ENCODE measurements at regions not wholly inside any gene's neighbourhood (a gene's known extent, or its start where the extent isn't known, plus 50 kb on each side); places are given as distances from the start of the nearest gene placed in this dataset.
A peak's percentile ranks its signal among the peaks of the same experiment; 100 is the strongest.

- no peak for DNase-seq (ENCODE audit: low read depth)
Observed at GRCh38 chr4:96097040-96097607, 257.2 kb downstream of the PDHA2 start.

DNA sequence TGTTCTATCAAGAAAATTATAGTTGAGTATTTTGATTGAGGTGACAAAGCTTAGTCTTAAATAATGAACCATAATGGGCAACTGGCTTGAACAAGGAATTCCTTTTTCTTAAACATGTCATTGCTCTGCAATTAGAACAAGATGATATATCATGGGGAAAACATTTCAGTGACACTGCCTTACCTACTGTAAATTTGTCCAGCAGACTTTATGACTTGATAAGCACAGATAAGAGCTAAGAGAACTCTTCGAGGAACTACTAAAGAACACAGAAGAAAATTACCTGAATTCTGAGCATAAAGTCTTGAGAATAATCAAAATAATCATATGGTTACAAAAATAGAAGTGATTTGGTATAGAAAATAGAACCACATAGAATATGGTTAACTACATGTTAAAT lies 257.8 kb downstream of the PDHA2 start:
- no peak for DNase-seq (ENCODE audit: low read depth)

DNA sequence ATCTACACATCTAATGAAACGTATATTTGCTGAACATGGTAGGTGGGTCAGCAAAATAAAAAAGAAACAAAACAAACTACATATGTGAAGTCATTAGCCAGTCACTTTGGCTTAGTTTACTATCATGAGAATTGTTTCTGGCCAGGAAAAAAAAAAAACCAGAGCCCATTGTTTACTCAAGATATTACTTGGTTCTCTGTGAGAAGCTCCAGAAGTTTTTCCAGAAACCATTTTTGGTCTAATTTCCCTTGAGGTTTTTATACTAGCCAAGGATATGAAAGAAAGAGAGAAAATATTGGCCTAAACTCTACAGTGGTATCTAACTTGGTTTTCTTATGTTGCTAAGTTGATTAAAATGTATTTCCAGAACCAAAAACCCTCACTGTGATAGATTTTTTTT lies 259.1 kb downstream of the PDHA2 start:
- no peak for DNase-seq (ENCODE audit: low read depth)

DNA sequence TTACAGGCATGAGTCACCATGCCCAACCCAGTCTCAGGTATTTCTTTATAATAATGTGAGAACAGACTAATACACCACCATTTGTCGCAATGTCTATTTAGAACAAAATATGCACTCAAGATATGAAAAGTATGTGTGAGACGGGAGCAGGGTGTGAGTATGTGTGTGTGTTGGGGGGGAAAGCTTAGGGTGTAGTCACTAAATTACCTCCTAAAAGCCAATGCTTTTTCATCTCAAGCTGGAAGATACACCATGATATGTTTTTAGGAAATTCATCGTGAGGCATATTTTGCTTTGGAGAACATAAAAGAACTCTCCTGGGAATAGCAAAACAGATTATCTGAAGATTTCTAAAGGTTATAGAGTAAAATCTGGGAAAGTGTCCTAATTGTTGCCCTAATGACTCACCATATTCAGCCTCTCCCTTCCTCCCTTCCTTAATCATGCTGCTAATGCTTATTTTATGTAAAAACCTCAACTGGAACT lies 262.7 kb downstream of the PDHA2 start:
- no peak for DNase-seq (ENCODE audit: low read depth)

DNA sequence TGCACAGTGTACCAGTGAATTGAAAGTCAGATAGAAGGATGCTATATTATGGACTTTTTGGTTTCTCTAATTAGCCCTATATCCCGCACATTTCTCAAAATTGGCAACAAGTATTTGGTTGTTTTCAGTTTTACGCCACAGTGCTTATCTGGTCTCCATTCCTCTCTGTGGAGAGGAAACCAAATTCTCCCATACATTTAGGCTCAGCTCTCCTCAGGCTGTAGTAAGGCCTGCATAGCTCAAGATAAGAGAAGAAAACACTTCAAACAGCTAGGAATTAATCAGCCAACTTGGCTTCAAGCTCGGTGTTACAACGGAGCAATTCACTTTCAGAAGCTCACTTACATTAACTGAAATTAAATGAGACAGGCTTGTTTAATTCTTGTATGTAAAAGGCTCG lies 263.2 kb downstream of the PDHA2 start:
- DNase-seq (ENCODE audit: low read depth) = no peak

GRCh38 chr4:96108146-96108545 lies 268.3 kb downstream of the PDHA2 start:
- no peak for DNase-seq (ENCODE audit: low read depth)

DNA sequence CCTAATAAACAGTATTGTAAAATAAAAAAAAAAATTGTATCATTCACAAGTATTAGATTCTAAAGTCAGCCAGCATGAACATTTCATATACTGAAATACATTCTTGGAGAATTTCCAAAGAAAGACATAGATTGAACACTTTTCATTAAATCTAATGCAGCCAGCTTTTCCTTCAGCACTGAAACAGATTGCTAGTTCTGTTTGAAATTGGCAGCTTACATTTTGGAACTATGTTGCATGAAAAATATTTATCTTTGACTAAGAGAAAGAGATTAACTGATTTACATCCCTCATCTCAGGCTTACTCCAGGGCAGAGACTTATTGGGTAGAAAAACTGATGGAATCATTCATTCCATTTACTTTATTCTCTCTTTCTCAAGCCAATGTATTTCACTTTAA lies 272.7 kb downstream of the PDHA2 start:
- no peak for DNase-seq (ENCODE audit: low read depth)

- DNase-seq (ENCODE audit: low read depth) = no peak
Observed at GRCh38 chr4:96120206-96120605, 280.3 kb downstream of the PDHA2 start.

GRCh38 chr4:96126227-96126626 lies 286.3 kb downstream of the PDHA2 start:
- DNase-seq (ENCODE audit: low read depth) = no peak

DNA sequence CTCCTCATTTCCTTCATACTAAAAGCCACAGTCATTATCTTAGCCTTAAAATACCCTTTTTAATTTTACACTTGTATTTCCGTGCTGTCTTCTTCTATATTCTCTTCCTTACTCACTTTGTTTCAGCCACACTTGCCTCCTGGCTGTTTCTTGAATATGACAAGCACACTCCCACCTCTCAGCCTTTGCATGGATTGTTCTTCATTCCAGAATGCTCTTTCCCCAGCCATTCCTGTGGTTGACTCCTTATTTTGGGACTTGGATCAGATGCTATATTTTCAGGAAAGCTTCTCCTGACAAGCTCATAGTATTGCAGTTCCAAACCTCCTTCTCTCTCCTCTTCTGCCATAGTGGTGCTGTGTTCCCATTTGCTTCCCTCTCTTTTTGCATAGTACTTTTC lies 291.3 kb downstream of the PDHA2 start:
- no peak for DNase-seq (ENCODE audit: low read depth)

- no peak for DNase-seq (ENCODE audit: low read depth)
Observed at GRCh38 chr4:96134806-96135205, 294.9 kb downstream of the PDHA2 start.

DNA sequence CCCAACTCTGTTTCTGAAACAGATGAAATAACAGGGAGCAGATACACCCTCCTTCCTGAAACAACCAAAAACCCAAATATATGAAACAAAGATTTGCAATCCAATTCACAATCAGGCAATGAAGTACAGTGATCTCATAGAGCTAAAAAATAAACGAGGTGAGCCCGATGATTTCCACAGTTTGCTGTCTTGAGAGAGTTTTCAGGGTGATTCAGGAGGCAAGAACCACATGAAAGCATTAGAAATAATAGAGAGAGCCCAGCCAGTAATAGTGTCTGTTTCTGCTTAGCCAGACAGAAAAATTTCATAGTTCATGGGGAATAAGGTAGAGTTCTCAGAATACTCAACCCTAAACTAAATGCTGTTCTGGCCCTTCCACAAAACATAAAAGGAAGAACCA lies 296.2 kb downstream of the PDHA2 start:
- no peak for DNase-seq (ENCODE audit: low read depth)

- DNase-seq (ENCODE audit: low read depth) = no peak
Observed at GRCh38 chr4:96139251-96139929, 299.5 kb downstream of the PDHA2 start.

DNA sequence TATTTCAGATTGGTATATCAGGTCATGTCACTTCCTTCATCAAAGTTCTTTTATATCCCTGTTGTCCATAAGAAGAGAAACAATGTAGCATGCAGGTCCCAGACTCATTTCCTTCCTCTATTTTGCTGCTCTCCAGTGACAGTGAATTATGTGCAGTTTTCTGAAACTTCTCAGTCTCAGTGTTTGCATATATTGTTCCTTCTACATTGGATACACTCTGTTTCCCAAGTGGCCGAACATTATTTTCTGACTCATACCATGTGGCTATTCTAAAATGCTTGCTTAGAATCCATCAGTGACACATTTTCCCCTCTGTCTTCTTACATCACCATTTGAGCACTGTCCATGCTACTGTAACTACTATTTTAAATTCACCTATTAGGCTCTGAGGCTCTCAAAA lies 305.7 kb downstream of the PDHA2 start:
- no peak for DNase-seq (ENCODE audit: low read depth)

GRCh38 chr4:96146686-96147085 lies 306.8 kb downstream of the PDHA2 start:
- no peak for DNase-seq (ENCODE audit: low read depth)

- no peak for DNase-seq (ENCODE audit: low read depth)
Observed at GRCh38 chr4:96149894-96150293, 310.0 kb downstream of the PDHA2 start.

GRCh38 chr4:96150466-96150865 lies 310.6 kb downstream of the PDHA2 start:
- no peak for DNase-seq (ENCODE audit: low read depth)

DNA sequence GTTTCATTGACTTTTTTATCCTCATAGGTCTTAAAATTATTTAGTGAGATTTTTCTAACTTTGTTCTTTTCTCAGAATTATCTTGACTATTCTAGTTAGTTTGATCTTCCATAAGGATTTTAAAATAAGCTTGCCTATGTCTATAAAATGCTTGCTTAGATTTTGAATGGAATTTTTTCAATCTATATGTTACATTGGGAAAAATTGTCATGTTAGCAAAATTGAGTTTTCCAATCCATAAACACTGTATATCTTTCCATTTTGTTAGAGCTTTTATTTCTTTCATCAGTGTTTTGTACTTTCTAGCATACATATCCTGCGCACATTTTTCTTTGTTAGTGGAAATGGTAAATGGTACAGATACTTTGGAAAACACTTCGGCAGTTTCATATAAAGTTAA lies 312.9 kb downstream of the PDHA2 start:
- no peak for DNase-seq (ENCODE audit: low read depth)

DNA sequence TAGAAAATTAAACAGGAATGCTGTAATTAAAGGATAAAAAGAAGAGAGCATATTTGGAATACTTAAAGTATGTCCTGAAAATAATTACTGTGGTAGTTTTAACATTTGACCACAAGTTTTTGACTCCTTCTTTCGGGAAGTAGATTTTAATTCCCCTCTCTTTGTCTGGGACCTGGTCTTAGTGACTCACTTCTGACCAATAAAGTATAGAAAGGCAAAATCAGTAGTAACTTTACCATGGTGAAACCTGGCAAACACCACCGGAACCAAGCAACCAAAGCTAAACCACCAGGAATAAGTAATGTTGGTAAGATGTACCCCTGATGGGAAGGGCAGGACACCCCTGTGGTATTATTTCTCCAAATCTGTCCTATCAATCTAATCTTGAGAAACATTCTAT lies 314.8 kb downstream of the PDHA2 start:
- no peak for DNase-seq (ENCODE audit: low read depth)

DNA sequence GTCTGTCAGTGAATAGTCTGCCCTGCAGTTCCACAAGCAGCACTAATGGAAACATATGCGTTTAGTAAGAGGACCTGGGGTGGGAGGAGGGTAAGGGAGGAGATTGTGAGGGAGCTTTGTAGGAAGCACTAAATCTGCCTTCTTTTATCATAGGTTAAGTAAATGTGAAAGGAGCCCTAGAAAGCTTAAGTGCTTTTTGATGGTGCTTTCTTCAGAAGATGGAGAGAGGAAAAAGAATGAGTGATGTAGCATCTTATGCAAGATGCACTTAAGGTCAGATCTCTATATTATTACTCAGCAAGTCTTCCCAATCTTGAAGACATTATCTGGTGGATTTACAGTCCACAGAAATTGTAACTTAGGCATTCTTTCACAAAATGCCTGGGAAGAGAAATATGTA lies 322.7 kb downstream of the PDHA2 start:
- peak; percentile 0 for DNase-seq (ENCODE audit: low read depth)

DNA sequence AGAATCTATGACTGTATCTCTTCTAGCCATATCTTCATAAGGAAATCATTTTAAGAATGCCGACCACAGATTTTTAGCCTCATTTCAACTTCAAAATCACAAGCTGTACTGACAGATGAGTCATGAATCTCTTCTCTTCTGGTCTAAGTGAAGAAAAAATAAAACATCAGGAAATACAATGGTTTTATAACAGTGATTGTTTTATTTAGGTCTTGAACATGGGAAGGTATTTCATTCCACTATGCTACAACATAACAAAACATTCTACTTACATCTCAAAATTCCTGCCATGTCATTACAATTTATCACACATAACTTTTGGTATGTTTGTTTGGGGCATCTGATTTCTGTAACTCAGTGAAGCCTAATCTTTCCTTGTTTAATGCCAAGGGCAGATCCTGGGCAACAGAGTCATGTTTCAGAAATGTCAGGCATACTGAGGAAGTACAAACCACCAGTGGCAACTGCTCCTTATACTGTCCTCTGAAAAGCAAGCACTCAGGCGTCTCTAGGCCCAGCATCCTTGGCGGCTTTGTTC lies 325.0 kb downstream of the PDHA2 start:
- peak; percentile 14 for DNase-seq (ENCODE audit: low read depth)

DNA sequence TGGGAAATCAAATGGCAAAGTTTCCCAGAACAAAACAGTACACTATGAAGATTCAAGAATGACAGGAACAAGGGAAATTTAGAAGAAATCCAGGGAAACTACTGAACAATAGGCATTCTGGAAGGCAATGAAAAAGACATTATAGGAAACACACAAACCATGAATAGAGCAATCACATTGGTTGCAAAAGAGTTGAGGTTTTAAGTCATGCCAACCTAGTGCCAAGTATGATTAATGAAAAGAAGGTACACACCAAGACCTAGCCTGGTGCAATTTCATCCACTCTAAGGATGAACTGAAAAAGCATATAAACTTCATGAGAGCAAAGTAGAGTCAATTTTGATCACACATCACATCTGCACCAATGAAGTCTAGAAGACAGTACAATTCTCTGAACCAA lies 326.9 kb downstream of the PDHA2 start:
- DNase-seq (ENCODE audit: low read depth) = no peak

GRCh38 chr4:96170198-96170597 lies 330.3 kb downstream of the PDHA2 start:
- DNase-seq (ENCODE audit: low read depth) = no peak

- no peak for DNase-seq (ENCODE audit: low read depth)
Observed at GRCh38 chr4:96173756-96174155, 333.9 kb downstream of the PDHA2 start.

Measured in GM04503 (cell line).